PFSK-1 (cell line): ENCODE measurements at regions not wholly inside any gene's neighbourhood (a gene's known extent, or its start where the extent isn't known, plus 50 kb on each side); places are given as distances from the start of the nearest gene placed in this dataset.

Experiments
- FOXP2 ChIP-seq: optimal IDR thresholded peaks from 2 replicates; pipeline ENCODE3; 2011; ENCODE audit warnings: borderline replicate concordance, control low read depth, inconsistent platforms; ENCODE audit not compliant: insufficient read depth; ENCODE audit errors: extremely low read length, extremely low read depth
- POLR2AphosphoS5 ChIP-seq: IDR thresholded peaks from 2 replicates; pipeline ENCODE4 v1.6.1; 2012; ENCODE audit warnings: low read depth, mild to moderate bottlenecking, control low read depth, low read length, moderate library complexity
- REST ChIP-seq, 2 experiments: IDR thresholded peaks; 2 replicates each; pipeline versions ENCODE4 v1.6.1 to v1.8.0; 2011 to 2012; ENCODE audit warnings: low read depth in 2 of 2, low read length in 2 of 2, control low read depth in 1 of 2, inconsistent platforms in 1 of 2, mild to moderate bottlenecking in 1 of 2, moderate library complexity in 1 of 2; ENCODE audit not compliant: insufficient read depth in 1 of 2
- SIN3A ChIP-seq: IDR thresholded peaks from 2 replicates; pipeline ENCODE4 v1.6.1; 2012; ENCODE audit warnings: mild to moderate bottlenecking, low read length, moderate library complexity, borderline replicate concordance; ENCODE audit not compliant: insufficient read depth
- TAF1 ChIP-seq: IDR thresholded peaks from 2 replicates; pipeline ENCODE4 v1.6.1; 2012; ENCODE audit warnings: low read length, control low read depth, borderline replicate concordance; ENCODE audit not compliant: insufficient read depth

- TF ChIP-seq TAF1 (no peak), POLR2AphosphoS5 (no peak), REST (IDR thresholded peaks at IDR 0.05; ENCODE audit: insufficient read depth in 1 of 2, low read depth in 2 of 2, low read length in 2 of 2) (0 out of 4 replicates have a peak, but pooled peaks of 1 of the 2 experiments have one; percentile 18), FOXP2 (no peak), SIN3A (no peak)
These were observed 654.3 kb upstream of the KIF2B start for GRCh38 chr17:53168413-53168812.
